Astrocyte (in vitro differentiated cells and primary cell): ENCODE measurements at regions not wholly inside any gene's neighbourhood (a gene's known extent, or its start where the extent isn't known, plus 50 kb on each side); places are given as distances from the start of the nearest gene placed in this dataset.

Source experiments
- DNase-seq: peaks from one replicate; pipeline ENCODE4 v3.0.0-alpha.2; 2010; ENCODE audit warnings: low read depth
- FAIRE-seq: peaks from 2 replicates; lab custom pipeline; 2011; peaks lifted over from hg19 to GRCh38; lab: Jason Lieb, UNC
- H2AFZ ChIP-seq: 2 replicates; pipeline ENCODE4 v1.6.0; 2012; ENCODE audit warnings: low read depth, low read length, inconsistent platforms
- H3K27ac ChIP-seq: 2 replicates; pipeline ENCODE4 v1.5.1; 2011; ENCODE audit warnings: low read depth, low read length, inconsistent platforms
- H3K27me3 ChIP-seq: 2 replicates; pipeline ENCODE4 v1.6.0; 2011; ENCODE audit warnings: low read length, inconsistent platforms; ENCODE audit not compliant: insufficient read depth
- H3K36me3 ChIP-seq: 2 replicates; pipeline ENCODE4 v1.5.1; 2011; ENCODE audit warnings: low read length, inconsistent platforms; ENCODE audit not compliant: insufficient read depth
- H3K4me1 ChIP-seq: 2 replicates; pipeline ENCODE4 v1.5.1; 2011; ENCODE audit warnings: low read length, inconsistent platforms; ENCODE audit not compliant: insufficient read depth
- H3K4me2 ChIP-seq: 2 replicates; pipeline ENCODE4 v1.6.0; 2012; ENCODE audit warnings: low read length, inconsistent platforms
- H3K4me3 ChIP-seq: 2 replicates; pipeline ENCODE4 v1.5.1; 2011; ENCODE audit warnings: low read depth, mild to moderate bottlenecking, low read length, inconsistent platforms; ENCODE audit not compliant: insufficient read depth
- H3K79me2 ChIP-seq: 2 replicates; pipeline ENCODE4 v1.6.0; 2012; ENCODE audit warnings: mild to moderate bottlenecking, low read length, inconsistent platforms; ENCODE audit not compliant: insufficient read depth
- H3K9ac ChIP-seq: 2 replicates; pipeline ENCODE4 v1.6.0; 2012; ENCODE audit warnings: mild to moderate bottlenecking, low read length, inconsistent platforms
- H3K9me3 ChIP-seq: 2 replicates; pipeline ENCODE4 v1.5.1; 2012; ENCODE audit warnings: low read depth, mild to moderate bottlenecking, low read length, inconsistent platforms; ENCODE audit not compliant: insufficient read depth
- H4K20me1 ChIP-seq: 2 replicates; pipeline ENCODE4 v1.6.0; 2012; ENCODE audit warnings: low read length, inconsistent platforms; ENCODE audit not compliant: insufficient read depth
- H3K27ac Mint-ChIP-seq: one replicate; pipeline ENCODE4 v1.8.0; 2021; ENCODE audit warnings: mild to moderate bottlenecking, mixed read lengths; ENCODE audit not compliant: unreplicated experiment
- H3K27me3 Mint-ChIP-seq: one replicate; pipeline ENCODE4 v1.8.0; 2021; ENCODE audit warnings: low read depth, mixed read lengths; ENCODE audit not compliant: unreplicated experiment
- H3K36me3 Mint-ChIP-seq: one replicate; pipeline ENCODE4 v1.8.0; 2021; ENCODE audit warnings: low read depth, mixed read lengths; ENCODE audit not compliant: unreplicated experiment
- H3K4me1 Mint-ChIP-seq: one replicate; pipeline ENCODE4 v1.8.0; 2021; ENCODE audit warnings: low read depth, mixed read lengths; ENCODE audit not compliant: unreplicated experiment
- H3K4me3 Mint-ChIP-seq: one replicate; pipeline ENCODE4 v1.8.0; 2021; ENCODE audit warnings: mild to moderate bottlenecking, moderate library complexity, mixed read lengths; ENCODE audit not compliant: unreplicated experiment
- H3K9me3 Mint-ChIP-seq: one replicate; pipeline ENCODE4 v1.8.0; 2021; ENCODE audit warnings: mild to moderate bottlenecking, mixed read lengths; ENCODE audit not compliant: unreplicated experiment
- EZH2 ChIP-seq: IDR thresholded peaks from 2 replicates; pipeline ENCODE4 v1.6.1; 2012; ENCODE audit warnings: mild to moderate bottlenecking, low read length, inconsistent platforms; ENCODE audit not compliant: insufficient read depth
- TF ChIP-seq, protein P1 (sequence below): IDR thresholded peaks from 2 replicates; pipeline ENCODE4 v1.5.1; 2011; ENCODE audit warnings: low read depth, mild to moderate bottlenecking, inconsistent platforms, low read length, moderate library complexity; ENCODE audit not compliant: insufficient read depth

DNA sequence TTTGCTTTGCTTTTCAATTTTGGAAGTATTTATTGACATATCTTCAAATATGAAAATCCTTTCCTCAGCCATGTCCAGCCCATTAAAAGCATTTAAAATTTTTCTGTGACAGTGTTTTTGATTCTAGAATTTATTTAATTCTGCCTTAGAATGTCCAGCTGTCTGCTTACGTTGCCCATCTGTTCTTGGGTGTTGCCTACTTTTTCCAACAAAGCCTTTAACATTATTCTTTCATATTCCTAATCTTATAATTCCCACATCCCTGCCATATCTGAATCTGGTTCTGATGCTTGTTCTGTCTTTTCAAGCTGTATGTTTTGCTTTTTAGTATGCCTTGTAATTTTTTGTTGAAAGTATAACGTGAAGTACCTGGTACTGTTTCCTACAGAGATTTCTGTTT, 204.7 kb upstream of the VSTM2A start:
- no peaks in the 10 kb centered on the region for H3K27me3 ChIP-seq
- Mint-ChIP-seq H3K4me3 (no peak overlapping the region), H3K9me3 (no peaks in the 10 kb centered on the region), H3K4me1 (peaks cover 9% of the 10 kb centered on the region), H3K36me3 (no peaks in the 10 kb centered on the region), H3K27ac (no peak overlapping the region), H3K27me3 (peaks cover 2% of the 10 kb centered on the region)
- H3K4me1 ChIP-seq, result no peaks in the 10 kb centered on the region
- H3K9me3 ChIP-seq, result no peaks in the 10 kb centered on the region
- no peak overlapping the region for H2AFZ ChIP-seq
- DNase-seq (no peak), FAIRE-seq (no peak)
- no peak overlapping the region for H3K4me2 ChIP-seq
- no peak overlapping the region for H3K9ac ChIP-seq
- H3K4me3 ChIP-seq, result no peak overlapping the region
- H4K20me1 ChIP-seq, result no peaks in the 10 kb centered on the region
- no peaks in the 10 kb centered on the region for H3K79me2 ChIP-seq
- H3K36me3 ChIP-seq, result no peaks in the 10 kb centered on the region
- no peak overlapping the region for H3K27ac ChIP-seq
- TF ChIP-seq EZH2, result no peak
- TF ChIP-seq, protein P1, sequence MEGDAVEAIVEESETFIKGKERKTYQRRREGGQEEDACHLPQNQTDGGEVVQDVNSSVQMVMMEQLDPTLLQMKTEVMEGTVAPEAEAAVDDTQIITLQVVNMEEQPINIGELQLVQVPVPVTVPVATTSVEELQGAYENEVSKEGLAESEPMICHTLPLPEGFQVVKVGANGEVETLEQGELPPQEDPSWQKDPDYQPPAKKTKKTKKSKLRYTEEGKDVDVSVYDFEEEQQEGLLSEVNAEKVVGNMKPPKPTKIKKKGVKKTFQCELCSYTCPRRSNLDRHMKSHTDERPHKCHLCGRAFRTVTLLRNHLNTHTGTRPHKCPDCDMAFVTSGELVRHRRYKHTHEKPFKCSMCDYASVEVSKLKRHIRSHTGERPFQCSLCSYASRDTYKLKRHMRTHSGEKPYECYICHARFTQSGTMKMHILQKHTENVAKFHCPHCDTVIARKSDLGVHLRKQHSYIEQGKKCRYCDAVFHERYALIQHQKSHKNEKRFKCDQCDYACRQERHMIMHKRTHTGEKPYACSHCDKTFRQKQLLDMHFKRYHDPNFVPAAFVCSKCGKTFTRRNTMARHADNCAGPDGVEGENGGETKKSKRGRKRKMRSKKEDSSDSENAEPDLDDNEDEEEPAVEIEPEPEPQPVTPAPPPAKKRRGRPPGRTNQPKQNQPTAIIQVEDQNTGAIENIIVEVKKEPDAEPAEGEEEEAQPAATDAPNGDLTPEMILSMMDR, result no peak

DNA sequence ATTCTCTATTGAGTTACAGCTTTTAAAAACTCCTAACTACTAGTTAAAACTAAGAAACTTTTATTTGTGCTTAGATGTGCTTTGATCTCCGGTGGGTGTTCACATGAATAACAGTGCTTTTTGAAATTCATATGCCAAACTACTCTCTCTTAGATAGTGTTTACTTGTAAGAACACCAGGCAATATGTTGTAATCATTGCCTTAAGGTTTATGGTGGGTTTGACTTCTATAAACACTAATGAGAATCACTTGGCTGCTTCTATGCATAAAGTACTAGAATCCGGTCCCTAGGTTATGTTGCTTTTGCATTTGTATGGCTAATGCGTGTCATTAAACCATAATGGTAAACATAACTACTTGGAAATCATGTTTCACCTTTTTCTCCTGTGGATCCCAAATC, 203.9 kb upstream of the VSTM2A start:
- H3K9ac ChIP-seq, result no peak overlapping the region
- Mint-ChIP-seq H3K27me3 (peaks cover 2% of the 10 kb centered on the region), H3K27ac (no peak overlapping the region), H3K4me1 (peaks cover 9% of the 10 kb centered on the region), H3K9me3 (no peaks in the 10 kb centered on the region), H3K4me3 (no peak overlapping the region), H3K36me3 (no peaks in the 10 kb centered on the region)
- no peak overlapping the region for H2AFZ ChIP-seq
- no peak for DNase-seq
- no peaks in the 10 kb centered on the region for H3K27me3 ChIP-seq
- H3K79me2 ChIP-seq, result no peaks in the 10 kb centered on the region
- H3K27ac ChIP-seq, result no peak overlapping the region
- no peak overlapping the region for H3K4me2 ChIP-seq
- H3K36me3 ChIP-seq, result no peaks in the 10 kb centered on the region
- no peaks in the 10 kb centered on the region for H3K4me1 ChIP-seq
- no peaks in the 10 kb centered on the region for H3K9me3 ChIP-seq
- FAIRE-seq, result no peak
- H3K4me3 ChIP-seq, result no peak overlapping the region
- no peaks in the 10 kb centered on the region for H4K20me1 ChIP-seq
- TF ChIP-seq EZH2, result no peak
- TF ChIP-seq, protein P1, result no peak

DNA sequence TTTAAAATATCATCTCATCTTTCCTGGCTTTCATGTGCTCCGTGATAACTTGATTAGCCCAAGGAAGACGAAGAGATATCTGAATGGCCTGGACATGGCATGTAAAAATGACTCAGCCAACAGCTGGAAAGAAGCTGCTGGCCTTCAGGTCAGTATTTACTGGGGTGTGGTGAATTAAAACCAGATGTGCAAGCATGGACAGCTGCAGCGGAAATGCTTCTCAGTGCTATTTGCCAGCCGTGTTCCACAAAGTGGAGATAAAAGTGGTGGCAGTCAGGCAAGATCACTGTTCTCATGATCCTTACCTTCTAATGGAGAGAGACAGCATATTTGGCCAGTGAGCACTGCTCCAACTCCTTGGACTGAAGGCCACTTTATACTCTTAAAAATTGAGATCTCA, 203.1 kb upstream of the VSTM2A start:
- TF ChIP-seq, protein P1, result no peak
- TF ChIP-seq EZH2, result no peak
- no peaks in the 10 kb centered on the region for H3K79me2 ChIP-seq
- H3K4me1 Mint-ChIP-seq, result peaks cover 9% of the 10 kb centered on the region
- no peak overlapping the region for H2AFZ ChIP-seq
- no peak overlapping the region for H3K27ac ChIP-seq
- no peak overlapping the region for H3K4me2 ChIP-seq
- no peaks in the 10 kb centered on the region for H3K9me3 ChIP-seq
- H3K4me3 ChIP-seq, result no peak overlapping the region
- H3K9me3 Mint-ChIP-seq, result no peaks in the 10 kb centered on the region
- FAIRE-seq (no peak), DNase-seq (no peak)
- no peaks in the 10 kb centered on the region for H3K36me3 Mint-ChIP-seq
- no peak overlapping the region for H3K9ac ChIP-seq
- no peaks in the 10 kb centered on the region for H4K20me1 ChIP-seq
- no peaks in the 10 kb centered on the region for H3K4me1 ChIP-seq
- no peak overlapping the region for H3K4me3 Mint-ChIP-seq
- H3K27me3 ChIP-seq, result no peaks in the 10 kb centered on the region
- no peak overlapping the region for H3K27ac Mint-ChIP-seq
- no peaks in the 10 kb centered on the region for H3K36me3 ChIP-seq
- peaks cover 2% of the 10 kb centered on the region for H3K27me3 Mint-ChIP-seq
